GM23338 (cell line): ENCODE measurements at regions not wholly inside any gene's neighbourhood (a gene's known extent, or its start where the extent isn't known, plus 50 kb on each side); places are given as distances from the start of the nearest gene placed in this dataset.

Experiments
- CREB1 ChIP-seq: fragments of 250-450 bp; sonication (Bioruptor Pico); IDR thresholded peaks from 2 replicates; pipeline ENCODE4 v1.5.0; 2020; ENCODE audit warnings: low read depth, mild to moderate bottlenecking, moderate library complexity
- EZH2 ChIP-seq: fragments of 200-600 bp; sonication (generic); IDR thresholded peaks from one replicate; pipeline ENCODE4 v1.8.0; 2017; ENCODE audit warnings: antibody characterized with exemption, mild to moderate bottlenecking, low read depth; ENCODE audit not compliant: unreplicated experiment
- EZH2phosphoT487 ChIP-seq: fragments of 200-600 bp; sonication (generic); IDR thresholded peaks from one replicate; pipeline ENCODE4 v1.8.1; 2018; ENCODE audit warnings: antibody characterized with exemption; ENCODE audit not compliant: unreplicated experiment
- JUNB ChIP-seq: IDR thresholded peaks from one replicate; pipeline ENCODE4 v1.6.1; 2016; ENCODE audit warnings: antibody characterized with exemption; ENCODE audit not compliant: unreplicated experiment
- POLR2AphosphoS5 ChIP-seq: IDR thresholded peaks from 2 replicates; pipeline ENCODE4 v1.6.1; 2016; ENCODE audit warnings: antibody characterized with exemption, low read depth
- STAT1 ChIP-seq: IDR thresholded peaks from one replicate; pipeline ENCODE4 v1.6.1; 2016; ENCODE audit warnings: antibody characterized with exemption; ENCODE audit not compliant: unreplicated experiment
- ZNF331 ChIP-seq: fragments of 250-450 bp; sonication (Bioruptor Pico); IDR thresholded peaks from 2 replicates; pipeline ENCODE4 v1.5.0; 2020; ENCODE audit warnings: low read depth, mild to moderate bottlenecking, moderate library complexity
- TF ChIP-seq, protein P1 (sequence below), 2 experiments: fragments of 200-600 bp in 1 of 2; sonication (generic) in 1 of 2; conservative IDR thresholded peaks; 2 replicates each; pipeline versions ENCODE4 v1.5.1 to v1.6.1; 2016 to 2017; ENCODE audit warnings: antibody characterized with exemption in 2 of 2, low read depth in 2 of 2, mild to moderate bottlenecking in 2 of 2, moderate library complexity in 1 of 2
- TF ChIP-seq, protein P2 (sequence below): IDR thresholded peaks from one replicate; pipeline ENCODE4 v1.6.1; 2018; ENCODE audit warnings: antibody characterized with exemption; ENCODE audit not compliant: unreplicated experiment

- TF ChIP-seq ZNF331 (no peak), EZH2 (no peak), CREB1 (CRISPR knock-in tag) (no peak), POLR2AphosphoS5 (no peak), EZH2phosphoT487 (no peak), JUNB (no peak), STAT1 (no peak)
- TF ChIP-seq, protein P1, sequence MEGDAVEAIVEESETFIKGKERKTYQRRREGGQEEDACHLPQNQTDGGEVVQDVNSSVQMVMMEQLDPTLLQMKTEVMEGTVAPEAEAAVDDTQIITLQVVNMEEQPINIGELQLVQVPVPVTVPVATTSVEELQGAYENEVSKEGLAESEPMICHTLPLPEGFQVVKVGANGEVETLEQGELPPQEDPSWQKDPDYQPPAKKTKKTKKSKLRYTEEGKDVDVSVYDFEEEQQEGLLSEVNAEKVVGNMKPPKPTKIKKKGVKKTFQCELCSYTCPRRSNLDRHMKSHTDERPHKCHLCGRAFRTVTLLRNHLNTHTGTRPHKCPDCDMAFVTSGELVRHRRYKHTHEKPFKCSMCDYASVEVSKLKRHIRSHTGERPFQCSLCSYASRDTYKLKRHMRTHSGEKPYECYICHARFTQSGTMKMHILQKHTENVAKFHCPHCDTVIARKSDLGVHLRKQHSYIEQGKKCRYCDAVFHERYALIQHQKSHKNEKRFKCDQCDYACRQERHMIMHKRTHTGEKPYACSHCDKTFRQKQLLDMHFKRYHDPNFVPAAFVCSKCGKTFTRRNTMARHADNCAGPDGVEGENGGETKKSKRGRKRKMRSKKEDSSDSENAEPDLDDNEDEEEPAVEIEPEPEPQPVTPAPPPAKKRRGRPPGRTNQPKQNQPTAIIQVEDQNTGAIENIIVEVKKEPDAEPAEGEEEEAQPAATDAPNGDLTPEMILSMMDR (conservative IDR thresholded peaks at IDR 0.05; ENCODE audit: low read depth in 2 of 2) = no peak
- TF ChIP-seq, protein P2, sequence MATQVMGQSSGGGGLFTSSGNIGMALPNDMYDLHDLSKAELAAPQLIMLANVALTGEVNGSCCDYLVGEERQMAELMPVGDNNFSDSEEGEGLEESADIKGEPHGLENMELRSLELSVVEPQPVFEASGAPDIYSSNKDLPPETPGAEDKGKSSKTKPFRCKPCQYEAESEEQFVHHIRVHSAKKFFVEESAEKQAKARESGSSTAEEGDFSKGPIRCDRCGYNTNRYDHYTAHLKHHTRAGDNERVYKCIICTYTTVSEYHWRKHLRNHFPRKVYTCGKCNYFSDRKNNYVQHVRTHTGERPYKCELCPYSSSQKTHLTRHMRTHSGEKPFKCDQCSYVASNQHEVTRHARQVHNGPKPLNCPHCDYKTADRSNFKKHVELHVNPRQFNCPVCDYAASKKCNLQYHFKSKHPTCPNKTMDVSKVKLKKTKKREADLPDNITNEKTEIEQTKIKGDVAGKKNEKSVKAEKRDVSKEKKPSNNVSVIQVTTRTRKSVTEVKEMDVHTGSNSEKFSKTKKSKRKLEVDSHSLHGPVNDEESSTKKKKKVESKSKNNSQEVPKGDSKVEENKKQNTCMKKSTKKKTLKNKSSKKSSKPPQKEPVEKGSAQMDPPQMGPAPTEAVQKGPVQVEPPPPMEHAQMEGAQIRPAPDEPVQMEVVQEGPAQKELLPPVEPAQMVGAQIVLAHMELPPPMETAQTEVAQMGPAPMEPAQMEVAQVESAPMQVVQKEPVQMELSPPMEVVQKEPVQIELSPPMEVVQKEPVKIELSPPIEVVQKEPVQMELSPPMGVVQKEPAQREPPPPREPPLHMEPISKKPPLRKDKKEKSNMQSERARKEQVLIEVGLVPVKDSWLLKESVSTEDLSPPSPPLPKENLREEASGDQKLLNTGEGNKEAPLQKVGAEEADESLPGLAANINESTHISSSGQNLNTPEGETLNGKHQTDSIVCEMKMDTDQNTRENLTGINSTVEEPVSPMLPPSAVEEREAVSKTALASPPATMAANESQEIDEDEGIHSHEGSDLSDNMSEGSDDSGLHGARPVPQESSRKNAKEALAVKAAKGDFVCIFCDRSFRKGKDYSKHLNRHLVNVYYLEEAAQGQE = no peak
Observed at GRCh38 chrX:124275182-124275894, 57.1 kb upstream of the TEX13D start.
